Endothelial cell of umbilical vein (primary cell): ENCODE measurements at regions not wholly inside any gene's neighbourhood (a gene's known extent, or its start where the extent isn't known, plus 50 kb on each side); places are given as distances from the start of the nearest gene placed in this dataset.
"Not testable (repeated sequence)": the region's sequence is repeated elsewhere in the genome, so short reads cannot be mapped to it uniquely, and the experiment has no call there.

ENCODE experiments used
- CTCF ChIP-seq, 2 donors: IDR thresholded peaks; 1 replicate in 1 of 2; 2 replicates in 1 of 2; pipeline ENCODE4 v1.5.1; 2011; ENCODE audit warnings: low read length in 2 of 2, mild to moderate bottlenecking in 2 of 2, moderate library complexity in 2 of 2, control low read depth in 1 of 2, inconsistent platforms in 1 of 2, low read depth in 1 of 2; ENCODE audit not compliant: insufficient read depth in 1 of 2; ENCODE audit errors: extremely low read depth in 1 of 2
- EZH2 ChIP-seq: IDR thresholded peaks from 2 replicates; pipeline ENCODE4 v1.6.1; 2012; ENCODE audit warnings: borderline replicate concordance, low read depth, mild to moderate bottlenecking, moderate library complexity, low read length, inconsistent platforms; ENCODE audit not compliant: severe bottlenecking
- GATA2 ChIP-seq: IDR thresholded peaks from 2 replicates; pipeline ENCODE4 v1.7.0; 2011; ENCODE audit warnings: low read depth, mild to moderate bottlenecking, moderate library complexity, mixed read lengths, low read length; ENCODE audit not compliant: insufficient read length, insufficient read depth
- JUN ChIP-seq: IDR thresholded peaks from 2 replicates; pipeline ENCODE4 v1.6.1; 2011; ENCODE audit warnings: borderline replicate concordance, low read depth; ENCODE audit not compliant: insufficient read length, insufficient read depth
- MAX ChIP-seq: IDR thresholded peaks from 2 replicates; pipeline ENCODE4 v1.6.1; 2011; ENCODE audit not compliant: insufficient read depth, insufficient read length
- MYC ChIP-seq: IDR thresholded peaks from one replicate; pipeline ENCODE4 v1.6.1; 2011; ENCODE audit warnings: mild to moderate bottlenecking, low read depth, low read length
- POLR2A ChIP-seq: IDR thresholded peaks from 2 replicates; pipeline ENCODE4 v1.6.1; 2012; ENCODE audit warnings: low read depth, mild to moderate bottlenecking, control low read depth, low read length
- POLR2AphosphoS5 ChIP-seq: IDR thresholded peaks from 2 replicates; pipeline ENCODE4 v1.6.1; 2012; ENCODE audit warnings: low read depth, mild to moderate bottlenecking, control low read depth, low read length, moderate library complexity; ENCODE audit not compliant: insufficient read depth

- TF ChIP-seq CTCF (IDR thresholded peaks at IDR 0.05; ENCODE audit: extremely low read depth in 1 of 2, insufficient read depth in 1 of 2, low read depth in 1 of 2, low read length in 2 of 2); GATA2; POLR2AphosphoS5; MAX; EZH2; MYC; POLR2A; JUN: not testable (repeated sequence)
Observed at GRCh38 chr2:204412782-204413181, 132.5 kb upstream of the PARD3B start.
